Stomach (tissue), 4 donors: ENCODE measurements at regions not wholly inside any gene's neighbourhood (a gene's known extent, or its start where the extent isn't known, plus 50 kb on each side); places are given as distances from the start of the nearest gene placed in this dataset.

Source experiments
- CTCF ChIP-seq, 7 experiments: fragments of 450-650 bp in 4 of 7; fragments of 200-600 bp in 3 of 7; sonication (generic) in 3 of 7; IDR thresholded peaks; one replicate each; pipeline ENCODE4 v1.5.1; 2016 to 2019; ENCODE audit warnings: antibody characterized with exemption in 7 of 7, control low read depth in 2 of 7, mild to moderate bottlenecking in 1 of 7
- POLR2A ChIP-seq, 4 donors: fragments of 450-650 bp; IDR thresholded peaks; one replicate each; pipeline ENCODE4 v1.6.1; 2016; ENCODE audit warnings: antibody characterized with exemption in 4 of 4, control low read depth in 2 of 4, mild to moderate bottlenecking in 1 of 4, moderate library complexity in 1 of 4

GRCh38 chr7:46723742-46724141 lies 802.7 kb upstream of the IGFBP3 start:
- no peak for TF ChIP-seq CTCF (IDR thresholded peaks at IDR 0.05)
- TF ChIP-seq POLR2A (IDR thresholded peaks at IDR 0.05) = no peak
